ENCODE measurements at regions not wholly inside any gene's neighbourhood (a gene's known extent, or its start where the extent isn't known, plus 50 kb on each side); places are given as distances from the start of the nearest gene placed in this dataset.
A peak's percentile ranks its signal among the peaks of the same experiment; 100 is the strongest.

- Histone ChIP-seq H3K27me3 (replicated peaks) (no peaks in the 10 kb centered on the region), H3K27ac (no peak overlapping the region), H3K4me3 (no peak overlapping the region), H3K36me3 (no peaks in the 10 kb centered on the region), H3K4me1 (replicated peaks) (peaks cover 18% of the 10 kb centered on the region), H3K9me3 (replicated peaks) (no peaks in the 10 kb centered on the region)
- no peak for DNase-seq (ENCODE audit: low read depth in 1 of 2, low spot score in 2 of 2)
These were observed 391.6 kb downstream of the KCNRG start for GRCh38 chr13:50406831-50407230.

- Histone ChIP-seq H3K36me3 (no peaks in the 10 kb centered on the region), H3K27ac (no peak overlapping the region), H3K27me3 (replicated peaks) (no peaks in the 10 kb centered on the region), H3K4me1 (replicated peaks) (peaks cover 31% of the 10 kb centered on the region), H3K4me3 (no peak overlapping the region), H3K9me3 (replicated peaks) (no peaks in the 10 kb centered on the region)
- no peak for DNase-seq (ENCODE audit: low read depth in 1 of 2, low spot score in 2 of 2)
These were observed 392.8 kb downstream of the KCNRG start for GRCh38 chr13:50408068-50408467.

GRCh38 chr13:50409220-50409619, 394.0 kb downstream of the KCNRG start:
- H3K4me3 ChIP-seq, result no peak overlapping the region
- peaks cover 31% of the 10 kb centered on the region for H3K4me1 ChIP-seq (replicated peaks)
- DNase-seq (ENCODE audit: low read depth in 1 of 2, low spot score in 2 of 2), result no peak
- H3K36me3 ChIP-seq, result no peaks in the 10 kb centered on the region
- no peaks in the 10 kb centered on the region for H3K9me3 ChIP-seq (replicated peaks)
- H3K27me3 ChIP-seq (replicated peaks), result no peaks in the 10 kb centered on the region
- no peak overlapping the region for H3K27ac ChIP-seq

GRCh38 chr13:50410921-50411746, 395.9 kb downstream of the KCNRG start:
- H3K9me3 ChIP-seq (replicated peaks), result no peaks in the 10 kb centered on the region
- no peaks in the 10 kb centered on the region for H3K27me3 ChIP-seq (replicated peaks)
- peaks cover 31% of the 10 kb centered on the region for H3K4me1 ChIP-seq (replicated peaks)
- DNase-seq (ENCODE audit: low read depth in 1 of 2, low spot score in 2 of 2), result peak; percentile 79 to 89
- H3K4me3 ChIP-seq, result no peak overlapping the region
- no peaks in the 10 kb centered on the region for H3K36me3 ChIP-seq
- H3K27ac ChIP-seq, result peak overlapping the region; percentile 45

- no peaks in the 10 kb centered on the region for H3K27me3 ChIP-seq (replicated peaks)
- peak in 1 of 2 experiments; percentile 3 for DNase-seq (ENCODE audit: low read depth in 1 of 2, low spot score in 2 of 2)
These were observed 396.9 kb downstream of the KCNRG start for GRCh38 chr13:50412046-50412617.

GRCh38 chr13:50414640-50415039, 399.4 kb downstream of the KCNRG start:
- no peaks in the 10 kb centered on the region for H3K9me3 ChIP-seq (replicated peaks)
- no peak overlapping the region for H3K4me3 ChIP-seq
- H3K36me3 ChIP-seq, result no peaks in the 10 kb centered on the region
- H3K27ac ChIP-seq, result no peak overlapping the region
- no peak for DNase-seq (ENCODE audit: low read depth in 1 of 2, low spot score in 2 of 2)
- H3K4me1 ChIP-seq (replicated peaks), result peaks cover 38% of the 10 kb centered on the region
- no peaks in the 10 kb centered on the region for H3K27me3 ChIP-seq (replicated peaks)

More at GRCh38 chr13:50412046-50412617, 396.9 kb downstream of the KCNRG start:
- no peak overlapping the region for H3K4me3 ChIP-seq
- no peaks in the 10 kb centered on the region for H3K36me3 ChIP-seq
- H3K4me1 ChIP-seq (replicated peaks), result peaks cover 31% of the 10 kb centered on the region
- H3K27ac ChIP-seq, result 0 out of 2 replicates have a peak overlapping the region, but pooled peaks have one; percentile 1
- no peaks in the 10 kb centered on the region for H3K9me3 ChIP-seq (replicated peaks)

GRCh38 chr13:50415428-50415827, 400.2 kb downstream of the KCNRG start:
- no peaks in the 10 kb centered on the region for H3K36me3 ChIP-seq
- no peak for DNase-seq (ENCODE audit: low read depth in 1 of 2, low spot score in 2 of 2)
- no peaks in the 10 kb centered on the region for H3K9me3 ChIP-seq (replicated peaks)
- no peak overlapping the region for H3K4me3 ChIP-seq
- no peak overlapping the region for H3K27ac ChIP-seq
- H3K4me1 ChIP-seq (replicated peaks), result peaks cover 38% of the 10 kb centered on the region
- H3K27me3 ChIP-seq (replicated peaks), result no peaks in the 10 kb centered on the region

- no peaks in the 10 kb centered on the region for H3K36me3 ChIP-seq
- DNase-seq (ENCODE audit: low read depth in 1 of 2, low spot score in 2 of 2), result no peak
These were observed 402.4 kb downstream of the KCNRG start for GRCh38 chr13:50417597-50417996.

GRCh38 chr13:50419331-50419865, 404.2 kb downstream of the KCNRG start:
- Histone ChIP-seq H3K27ac (no peak overlapping the region), H3K4me1 (replicated peaks) (peaks cover 11% of the 10 kb centered on the region), H3K9me3 (replicated peaks) (no peaks in the 10 kb centered on the region), H3K36me3 (no peaks in the 10 kb centered on the region), H3K4me3 (no peak overlapping the region), H3K27me3 (replicated peaks) (no peaks in the 10 kb centered on the region)
- peak in 1 of 2 experiments; percentile 15 for DNase-seq (ENCODE audit: low read depth in 1 of 2, low spot score in 2 of 2)

More at GRCh38 chr13:50417597-50417996, 402.4 kb downstream of the KCNRG start:
- Histone ChIP-seq H3K9me3 (replicated peaks) (no peaks in the 10 kb centered on the region), H3K4me3 (no peak overlapping the region), H3K27ac (no peak overlapping the region), H3K27me3 (replicated peaks) (no peaks in the 10 kb centered on the region), H3K4me1 (replicated peaks) (peaks cover 16% of the 10 kb centered on the region)

- peaks cover 11% of the 10 kb centered on the region for H3K4me1 ChIP-seq (replicated peaks)
- no peaks in the 10 kb centered on the region for H3K27me3 ChIP-seq (replicated peaks)
- no peak overlapping the region for H3K27ac ChIP-seq
- no peak for DNase-seq (ENCODE audit: low read depth in 1 of 2, low spot score in 2 of 2)
- H3K9me3 ChIP-seq (replicated peaks), result no peaks in the 10 kb centered on the region
- H3K36me3 ChIP-seq, result no peaks in the 10 kb centered on the region
- H3K4me3 ChIP-seq, result no peak overlapping the region
These were observed 404.7 kb downstream of the KCNRG start for GRCh38 chr13:50419896-50420295.

GRCh38 chr13:50420718-50421472, 405.7 kb downstream of the KCNRG start:
- H3K36me3 ChIP-seq, result no peaks in the 10 kb centered on the region
- peaks cover 11% of the 10 kb centered on the region for H3K4me1 ChIP-seq (replicated peaks)
- H3K27ac ChIP-seq, result no peak overlapping the region
- H3K4me3 ChIP-seq, result no peak overlapping the region
- no peaks in the 10 kb centered on the region for H3K27me3 ChIP-seq (replicated peaks)
- H3K9me3 ChIP-seq (replicated peaks), result no peaks in the 10 kb centered on the region
- DNase-seq (ENCODE audit: low read depth in 1 of 2, low spot score in 2 of 2), result no peak

GRCh38 chr13:50421473-50422130, 406.4 kb downstream of the KCNRG start:
- H3K27ac ChIP-seq, result no peak overlapping the region

More at GRCh38 chr13:50421473-50422130, 406.4 kb downstream of the KCNRG start:
- Histone ChIP-seq H3K9me3 (replicated peaks) (no peaks in the 10 kb centered on the region), H3K36me3 (no peaks in the 10 kb centered on the region), H3K27me3 (replicated peaks) (no peaks in the 10 kb centered on the region), H3K4me1 (replicated peaks) (peaks cover 11% of the 10 kb centered on the region), H3K4me3 (no peak overlapping the region)
- no peak for DNase-seq (ENCODE audit: low read depth in 1 of 2, low spot score in 2 of 2)

All from SJSA1 (cell line).